ENCODE measurements at regions not wholly inside any gene's neighbourhood (a gene's known extent, or its start where the extent isn't known, plus 50 kb on each side); places are given as distances from the start of the nearest gene placed in this dataset.

DNA sequence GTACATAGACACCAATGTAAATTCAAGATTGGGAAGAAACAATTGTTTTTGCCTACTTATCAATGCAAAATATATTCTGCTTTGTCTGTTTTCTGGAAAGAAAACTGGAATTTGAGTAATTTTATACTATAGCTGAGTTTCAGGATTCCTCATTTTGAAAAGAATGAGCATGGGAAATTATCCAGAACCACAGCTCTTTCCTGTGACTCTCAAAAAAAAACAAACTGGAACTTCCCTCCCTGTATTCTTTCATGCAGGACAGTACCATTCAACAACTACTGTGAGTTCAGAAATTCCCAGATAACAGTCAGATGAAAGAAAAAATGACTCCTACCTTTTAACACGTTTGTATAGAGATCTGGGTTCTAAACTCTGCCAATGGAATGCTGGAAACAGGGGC lies 372.4 kb downstream of the TGFB2 start:
- Histone ChIP-seq H3K9me3 (replicated peaks in 1 of 2; ENCODE audit: control insufficient read depth in 2 of 2, insufficient read depth in 1 of 2, low read depth in 1 of 2, low read length in 2 of 2) (no peaks in the 10 kb centered on the region), H3K4ac (ENCODE audit: low read length) (no peak overlapping the region), H3K79me1 (ENCODE audit: low read depth, low read length) (no peaks in the 10 kb centered on the region), H4K8ac (ENCODE audit: low read depth, low read length) (no peak overlapping the region), H3K9ac (ENCODE audit: low read depth, low read length, poor library complexity) (no peak overlapping the region), H2BK120ac (ENCODE audit: low read depth, low read length) (no peak overlapping the region), H2AK5ac (ENCODE audit: low read depth, low read length) (no peak overlapping the region), H2BK12ac (ENCODE audit: low read length) (no peak overlapping the region), H3K27me3 (ENCODE audit: control insufficient read depth in 3 of 3, insufficient read depth in 3 of 3, low read depth in 1 of 3, low read length in 3 of 3) (no peaks in the 10 kb centered on the region), H3K4me3 (ENCODE audit: low read length in 2 of 2) (no peak overlapping the region), H2BK15ac (ENCODE audit: low read length) (no peak overlapping the region), H3K4me1 (ENCODE audit: control insufficient read depth in 2 of 2, insufficient read depth in 1 of 2, low read depth in 1 of 2, low read length in 2 of 2) (peaks cover 0 to 14% of the 10 kb centered on the region in 2 donors), H2AFZ (ENCODE audit: low read length) (peak overlapping the region; percentile 25), H2BK5ac (ENCODE audit: low read length) (no peak overlapping the region), H3K14ac (ENCODE audit: low read length) (no peak overlapping the region), H3K36me3 (replicated peaks in 1 of 2; ENCODE audit: control insufficient read depth in 2 of 2, insufficient read depth in 2 of 2, low read length in 2 of 2) (no peaks in the 10 kb centered on the region), H3K23ac (ENCODE audit: low read depth, low read length, poor library complexity) (no peak overlapping the region), H3K4me2 (ENCODE audit: insufficient read depth, low read length, poor library complexity, severe bottlenecking) (no peak overlapping the region), H3K27ac (replicated peaks; ENCODE audit: low read length) (no peak overlapping the region), H4K91ac (ENCODE audit: low read depth, low read length, poor library complexity) (no peak overlapping the region), H3K18ac (ENCODE audit: low read length) (no peak overlapping the region)
- no CpG with 5 or more reads among the region's 1 CpG for WGBS, 2 donors (ENCODE audit: extremely low coverage in 2 of 2, insufficient read length in 2 of 2, insufficient replicate concordance in 1 of 2)
- DNase-seq (ENCODE audit: low spot score) = no peak

DNA sequence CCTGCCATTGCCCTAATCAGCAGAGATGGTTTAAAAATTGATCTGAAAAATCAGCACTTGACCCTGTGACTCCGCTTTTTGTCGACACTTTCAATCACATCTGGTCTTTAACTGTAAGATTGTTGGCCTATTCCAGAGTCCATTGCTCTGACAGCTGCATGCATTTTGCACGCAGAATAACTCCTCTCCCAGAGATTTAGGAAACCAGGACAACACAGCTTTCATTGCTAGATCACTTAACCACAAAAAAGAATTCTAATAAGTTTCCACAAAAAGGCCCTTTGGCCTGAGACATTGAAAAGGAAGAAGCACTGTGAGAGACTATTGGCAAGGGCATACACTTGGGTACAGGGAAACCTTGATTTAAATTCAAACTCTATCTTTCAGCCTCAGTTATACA lies 373.1 kb downstream of the TGFB2 start:
- Histone ChIP-seq H2AK5ac (ENCODE audit: low read depth, low read length) (no peak overlapping the region), H2AFZ (ENCODE audit: low read length) (peak overlapping the region; percentile 25), H3K27ac (replicated peaks; ENCODE audit: low read length) (no peak overlapping the region), H3K27me3 (ENCODE audit: control insufficient read depth in 3 of 3, insufficient read depth in 3 of 3, low read depth in 1 of 3, low read length in 3 of 3) (no peaks in the 10 kb centered on the region), H3K4ac (ENCODE audit: low read length) (no peak overlapping the region), H2BK5ac (ENCODE audit: low read length) (no peak overlapping the region), H2BK15ac (ENCODE audit: low read length) (no peak overlapping the region), H3K9me3 (replicated peaks in 1 of 2; ENCODE audit: control insufficient read depth in 2 of 2, insufficient read depth in 1 of 2, low read depth in 1 of 2, low read length in 2 of 2) (no peaks in the 10 kb centered on the region), H3K14ac (ENCODE audit: low read length) (no peak overlapping the region), H2BK120ac (ENCODE audit: low read depth, low read length) (no peak overlapping the region), H3K79me1 (ENCODE audit: low read depth, low read length) (no peaks in the 10 kb centered on the region), H3K4me2 (ENCODE audit: insufficient read depth, low read length, poor library complexity, severe bottlenecking) (no peak overlapping the region), H4K8ac (ENCODE audit: low read depth, low read length) (no peak overlapping the region), H4K91ac (ENCODE audit: low read depth, low read length, poor library complexity) (no peak overlapping the region), H3K36me3 (replicated peaks in 1 of 2; ENCODE audit: control insufficient read depth in 2 of 2, insufficient read depth in 2 of 2, low read length in 2 of 2) (no peaks in the 10 kb centered on the region), H3K4me1 (ENCODE audit: control insufficient read depth in 2 of 2, insufficient read depth in 1 of 2, low read depth in 1 of 2, low read length in 2 of 2) (peaks cover 0 to 14% of the 10 kb centered on the region in 2 donors), H3K9ac (ENCODE audit: low read depth, low read length, poor library complexity) (no peak overlapping the region), H3K18ac (ENCODE audit: low read length) (no peak overlapping the region), H3K4me3 (ENCODE audit: low read length in 2 of 2) (no peak overlapping the region), H3K23ac (ENCODE audit: low read depth, low read length, poor library complexity) (no peak overlapping the region), H2BK12ac (ENCODE audit: low read length) (no peak overlapping the region)
- no CpG with 5 or more reads among the region's 3 CpGs for WGBS, 2 donors (ENCODE audit: extremely low coverage in 2 of 2, insufficient read length in 2 of 2, insufficient replicate concordance in 1 of 2)
- DNase-seq (ENCODE audit: low spot score) = no peak

DNA sequence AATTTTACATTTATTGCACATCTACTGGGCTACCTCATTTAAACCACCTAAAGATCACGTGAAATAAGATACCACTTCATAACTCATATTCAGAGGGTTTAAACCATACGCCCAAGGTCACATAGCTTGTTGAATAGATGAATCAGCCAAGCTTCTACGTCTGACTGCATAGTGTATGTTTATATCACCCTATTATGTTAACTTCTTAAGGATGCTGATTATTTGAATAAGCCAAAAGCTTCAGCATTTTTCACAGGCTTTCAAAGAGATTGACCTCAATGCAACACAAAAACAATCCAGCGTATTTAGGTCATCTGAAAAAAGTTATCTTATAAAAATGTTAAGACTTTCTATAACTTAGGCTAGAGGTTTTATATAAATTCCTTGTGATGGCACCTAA lies 373.8 kb downstream of the TGFB2 start:
- H3K4ac ChIP-seq (ENCODE audit: low read length) = no peak overlapping the region
- no peaks in the 10 kb centered on the region for H3K36me3 ChIP-seq (replicated peaks in 1 of 2; ENCODE audit: control insufficient read depth in 2 of 2, insufficient read depth in 2 of 2, low read length in 2 of 2)
- peaks cover 0 to 14% of the 10 kb centered on the region in 2 donors for H3K4me1 ChIP-seq (ENCODE audit: control insufficient read depth in 2 of 2, insufficient read depth in 1 of 2, low read depth in 1 of 2, low read length in 2 of 2)
- H3K4me3 ChIP-seq (ENCODE audit: low read length in 2 of 2) = no peak overlapping the region
- no peak overlapping the region for H3K14ac ChIP-seq (ENCODE audit: low read length)
- no peak overlapping the region for H3K23ac ChIP-seq (ENCODE audit: low read depth, low read length, poor library complexity)
- no peaks in the 10 kb centered on the region for H3K9me3 ChIP-seq (replicated peaks in 1 of 2; ENCODE audit: control insufficient read depth in 2 of 2, insufficient read depth in 1 of 2, low read depth in 1 of 2, low read length in 2 of 2)
- DNase-seq (ENCODE audit: low spot score) = no peak
- no CpG with 5 or more reads among the region's 4 CpGs for WGBS, 2 donors (ENCODE audit: extremely low coverage in 2 of 2, insufficient read length in 2 of 2, insufficient replicate concordance in 1 of 2)
- no peak overlapping the region for H2BK12ac ChIP-seq (ENCODE audit: low read length)
- H3K18ac ChIP-seq (ENCODE audit: low read length) = no peak overlapping the region
- no peak overlapping the region for H2AFZ ChIP-seq (ENCODE audit: low read length)
- no peak overlapping the region for H4K91ac ChIP-seq (ENCODE audit: low read depth, low read length, poor library complexity)
- no peaks in the 10 kb centered on the region for H3K79me1 ChIP-seq (ENCODE audit: low read depth, low read length)
- H3K27me3 ChIP-seq (ENCODE audit: control insufficient read depth in 3 of 3, insufficient read depth in 3 of 3, low read depth in 1 of 3, low read length in 3 of 3) = no peaks in the 10 kb centered on the region
- no peak overlapping the region for H2AK5ac ChIP-seq (ENCODE audit: low read depth, low read length)
- no peak overlapping the region for H3K9ac ChIP-seq (ENCODE audit: low read depth, low read length, poor library complexity)
- H2BK15ac ChIP-seq (ENCODE audit: low read length) = no peak overlapping the region
- H2BK5ac ChIP-seq (ENCODE audit: low read length) = no peak overlapping the region
- no peak overlapping the region for H2BK120ac ChIP-seq (ENCODE audit: low read depth, low read length)
- H3K27ac ChIP-seq (replicated peaks; ENCODE audit: low read length) = no peak overlapping the region
- H4K8ac ChIP-seq (ENCODE audit: low read depth, low read length) = no peak overlapping the region
- no peak overlapping the region for H3K4me2 ChIP-seq (ENCODE audit: insufficient read depth, low read length, poor library complexity, severe bottlenecking)

GRCh38 chr1:218728898-218729565 lies 383.9 kb downstream of the TGFB2 start:
- H3K9ac ChIP-seq (ENCODE audit: low read depth, low read length, poor library complexity) = no peak overlapping the region
- no peaks in the 10 kb centered on the region for H3K4me1 ChIP-seq (ENCODE audit: control insufficient read depth in 2 of 2, insufficient read depth in 1 of 2, low read depth in 1 of 2, low read length in 2 of 2)
- no peaks in the 10 kb centered on the region for H3K36me3 ChIP-seq (replicated peaks in 1 of 2; ENCODE audit: control insufficient read depth in 2 of 2, insufficient read depth in 2 of 2, low read length in 2 of 2)
- no peak overlapping the region for H2AK5ac ChIP-seq (ENCODE audit: low read depth, low read length)
- H3K9me3 ChIP-seq (replicated peaks in 1 of 2; ENCODE audit: control insufficient read depth in 2 of 2, insufficient read depth in 1 of 2, low read depth in 1 of 2, low read length in 2 of 2) = peaks cover 0 to 2% of the 10 kb centered on the region in 2 donors
- no peak overlapping the region for H4K91ac ChIP-seq (ENCODE audit: low read depth, low read length, poor library complexity)
- H2AFZ ChIP-seq (ENCODE audit: low read length) = peak overlapping the region; percentile 80
- H3K4me2 ChIP-seq (ENCODE audit: insufficient read depth, low read length, poor library complexity, severe bottlenecking) = no peak overlapping the region
- H3K4ac ChIP-seq (ENCODE audit: low read length) = no peak overlapping the region
- H3K18ac ChIP-seq (ENCODE audit: low read length) = no peak overlapping the region
- H3K27me3 ChIP-seq (ENCODE audit: control insufficient read depth in 3 of 3, insufficient read depth in 3 of 3, low read depth in 1 of 3, low read length in 3 of 3) = peaks cover 0 to 2% (median 0%) of the 10 kb centered on the region in 3 experiments
- no peak overlapping the region for H2BK5ac ChIP-seq (ENCODE audit: low read length)
- H2BK12ac ChIP-seq (ENCODE audit: low read length) = no peak overlapping the region
- no peak overlapping the region for H2BK15ac ChIP-seq (ENCODE audit: low read length)
- no peak for DNase-seq (ENCODE audit: low spot score)
- no peaks in the 10 kb centered on the region for H3K79me1 ChIP-seq (ENCODE audit: low read depth, low read length)
- H3K14ac ChIP-seq (ENCODE audit: low read length) = no peak overlapping the region
- no peak overlapping the region for H4K8ac ChIP-seq (ENCODE audit: low read depth, low read length)
- no peak overlapping the region for H3K23ac ChIP-seq (ENCODE audit: low read depth, low read length, poor library complexity)
- H2BK120ac ChIP-seq (ENCODE audit: low read depth, low read length) = no peak overlapping the region
- no peak overlapping the region for H3K27ac ChIP-seq (replicated peaks; ENCODE audit: low read length)
- H3K4me3 ChIP-seq (ENCODE audit: low read length in 2 of 2) = no peak overlapping the region
- WGBS, 2 donors (ENCODE audit: extremely low coverage in 2 of 2, insufficient read length in 2 of 2, insufficient replicate concordance in 1 of 2) = no CpG with 5 or more reads among the region's 1 CpG
